PC-9 (cell line): ENCODE measurements at regions not wholly inside any gene's neighbourhood (a gene's known extent, or its start where the extent isn't known, plus 50 kb on each side); places are given as distances from the start of the nearest gene placed in this dataset.

ENCODE experiments used
- BruUV-seq: library from RNA; stranded (reverse); fragments of 400-500 nt; replicated peaks from 2 replicates; lab custom pipeline; 2021; lab: Mats Ljungman, UMichigan
- CTCF ChIA-PET: fragments of 300-600 bp; sonication (Branson Sonifier 250); formaldehyde crosslinking; loops from one replicate; lab custom pipeline; 2022; ENCODE audit warnings: antibody characterized with exemption; lab: Charles Lee
- POLR2A ChIA-PET: fragments of 300-600 bp; sonication (Branson Sonifier 250); formaldehyde crosslinking; loops from one replicate; lab custom pipeline; 2022; ENCODE audit warnings: antibody characterized with exemption; ENCODE audit not compliant: unreplicated experiment; lab: Charles Lee
- DNase-seq, 2 experiments: peaks; one replicate each; pipeline versions ENCODE4 v3.0.0 to v3.0.0-alpha.2; 2015 to 2022; ENCODE audit warnings: mixed read lengths in 1 of 2
- H2AFZ ChIP-seq: fragments of 200-600 bp; sonication (generic); 2 replicates; pipeline ENCODE4 v1.8.1; 2017; ENCODE audit warnings: antibody characterized with exemption
- H3F3A ChIP-seq: fragments of 200-600 bp; sonication (generic); 2 replicates; pipeline ENCODE4 v1.8.1; 2017; ENCODE audit warnings: antibody characterized with exemption, mild to moderate bottlenecking, low read depth; ENCODE audit not compliant: insufficient read depth
- H3K27ac ChIP-seq: fragments of 200-600 bp; sonication (generic); 2 replicates; pipeline ENCODE4 v1.6.1; 2016; ENCODE audit warnings: mixed run types
- H3K27me3 ChIP-seq: fragments of 200-600 bp; sonication (generic); 2 replicates; pipeline ENCODE4 v1.6.1; 2016; ENCODE audit warnings: low read depth, mixed run types; ENCODE audit not compliant: insufficient read depth
- H3K36me3 ChIP-seq: fragments of 200-600 bp; sonication (generic); 2 replicates; pipeline ENCODE4 v1.6.1; 2016; ENCODE audit warnings: low read depth, mixed run types
- H3K4me1 ChIP-seq: fragments of 200-600 bp; sonication (generic); replicated peaks from 2 replicates; pipeline ENCODE4 v1.6.1; 2016; ENCODE audit warnings: mixed run types; ENCODE audit not compliant: insufficient read depth
- H3K4me2 ChIP-seq: fragments of 200-600 bp; sonication (generic); 2 replicates; pipeline ENCODE4 v1.6.1; 2017; ENCODE audit warnings: mixed run types
- H3K4me3 ChIP-seq: fragments of 200-600 bp; sonication (generic); 2 replicates; pipeline ENCODE4 v1.6.1; 2016; ENCODE audit warnings: mixed run types
- H3K79me2 ChIP-seq: fragments of 200-600 bp; sonication (generic); 2 replicates; pipeline ENCODE4 v1.6.1; 2017; ENCODE audit warnings: low read depth, mixed run types
- H3K9me2 ChIP-seq: fragments of 200-600 bp; sonication (generic); 2 replicates; pipeline ENCODE4 v1.8.1; 2017; ENCODE audit warnings: mild to moderate bottlenecking; ENCODE audit not compliant: insufficient read depth
- H3K9me3 ChIP-seq: fragments of 200-600 bp; sonication (generic); 2 replicates; pipeline ENCODE4 v1.8.1; 2016; ENCODE audit warnings: low read depth; ENCODE audit not compliant: insufficient read depth
- H4K20me1 ChIP-seq: fragments of 200-600 bp; sonication (generic); 2 replicates; pipeline ENCODE4 v1.8.1; 2017; ENCODE audit not compliant: insufficient read depth
- EZH2 ChIP-seq: fragments of 200-600 bp; sonication (generic); IDR thresholded peaks from 2 replicates; pipeline ENCODE4 v1.8.0; 2017; ENCODE audit warnings: antibody characterized with exemption, low read depth
- intact Hi-C: fragments of 100-400 bp; cut with micrococcal nuclease; formaldehyde crosslinking; loops from one replicate; pipeline ENCODE4 v1.10.0; 2022; ENCODE audit not compliant: unreplicated experiment
- TF ChIP-seq, protein P1 (sequence below): fragments of 200-600 bp; sonication (generic); conservative IDR thresholded peaks from 2 replicates; pipeline ENCODE4 v1.6.1; 2017; ENCODE audit warnings: mixed run types, antibody characterized with exemption, mild to moderate bottlenecking, moderate library complexity

DNA sequence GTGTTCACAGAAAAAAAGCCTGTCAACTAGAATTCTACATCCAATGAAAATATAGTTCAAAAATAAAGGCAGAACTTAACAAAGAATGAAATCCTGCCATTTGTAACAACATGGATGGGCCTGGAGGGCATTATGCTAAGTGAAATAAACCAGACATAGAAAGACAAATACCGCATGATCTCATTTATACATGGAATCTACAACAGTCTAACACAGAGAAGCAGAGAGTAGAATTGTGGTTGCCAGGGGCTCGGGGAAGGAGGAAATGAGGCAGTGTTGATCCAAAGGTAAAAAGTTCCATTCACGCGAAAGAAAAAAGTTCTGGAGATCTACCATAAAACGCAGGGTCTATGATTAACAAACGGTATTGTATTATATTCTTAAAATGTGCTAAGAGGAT lies 282.6 kb downstream of the MRPL39 start:
- POLR2A ChIA-PET = no interaction called here
- Histone ChIP-seq H4K20me1 (no peaks in the 10 kb centered on the region), H3K4me2 (no peak overlapping the region), H3K27ac (no peak overlapping the region), H3K9me2 (no peaks in the 10 kb centered on the region), H3K9me3 (no peaks in the 10 kb centered on the region), H2AFZ (no peak overlapping the region), H3K79me2 (no peaks in the 10 kb centered on the region), H3K4me1 (no peaks in the 10 kb centered on the region), H3K4me3 (no peak overlapping the region), H3K36me3 (no peaks in the 10 kb centered on the region), H3F3A (no peaks in the 10 kb centered on the region), H3K27me3 (no peaks in the 10 kb centered on the region)
- intact Hi-C loops = no loop called here
- CTCF ChIA-PET = no interaction called here
- no TSS peak for BruUV-seq
- TF ChIP-seq, protein P1, sequence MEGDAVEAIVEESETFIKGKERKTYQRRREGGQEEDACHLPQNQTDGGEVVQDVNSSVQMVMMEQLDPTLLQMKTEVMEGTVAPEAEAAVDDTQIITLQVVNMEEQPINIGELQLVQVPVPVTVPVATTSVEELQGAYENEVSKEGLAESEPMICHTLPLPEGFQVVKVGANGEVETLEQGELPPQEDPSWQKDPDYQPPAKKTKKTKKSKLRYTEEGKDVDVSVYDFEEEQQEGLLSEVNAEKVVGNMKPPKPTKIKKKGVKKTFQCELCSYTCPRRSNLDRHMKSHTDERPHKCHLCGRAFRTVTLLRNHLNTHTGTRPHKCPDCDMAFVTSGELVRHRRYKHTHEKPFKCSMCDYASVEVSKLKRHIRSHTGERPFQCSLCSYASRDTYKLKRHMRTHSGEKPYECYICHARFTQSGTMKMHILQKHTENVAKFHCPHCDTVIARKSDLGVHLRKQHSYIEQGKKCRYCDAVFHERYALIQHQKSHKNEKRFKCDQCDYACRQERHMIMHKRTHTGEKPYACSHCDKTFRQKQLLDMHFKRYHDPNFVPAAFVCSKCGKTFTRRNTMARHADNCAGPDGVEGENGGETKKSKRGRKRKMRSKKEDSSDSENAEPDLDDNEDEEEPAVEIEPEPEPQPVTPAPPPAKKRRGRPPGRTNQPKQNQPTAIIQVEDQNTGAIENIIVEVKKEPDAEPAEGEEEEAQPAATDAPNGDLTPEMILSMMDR = no peak
- no peak for TF ChIP-seq EZH2
- no peak for DNase-seq

DNA sequence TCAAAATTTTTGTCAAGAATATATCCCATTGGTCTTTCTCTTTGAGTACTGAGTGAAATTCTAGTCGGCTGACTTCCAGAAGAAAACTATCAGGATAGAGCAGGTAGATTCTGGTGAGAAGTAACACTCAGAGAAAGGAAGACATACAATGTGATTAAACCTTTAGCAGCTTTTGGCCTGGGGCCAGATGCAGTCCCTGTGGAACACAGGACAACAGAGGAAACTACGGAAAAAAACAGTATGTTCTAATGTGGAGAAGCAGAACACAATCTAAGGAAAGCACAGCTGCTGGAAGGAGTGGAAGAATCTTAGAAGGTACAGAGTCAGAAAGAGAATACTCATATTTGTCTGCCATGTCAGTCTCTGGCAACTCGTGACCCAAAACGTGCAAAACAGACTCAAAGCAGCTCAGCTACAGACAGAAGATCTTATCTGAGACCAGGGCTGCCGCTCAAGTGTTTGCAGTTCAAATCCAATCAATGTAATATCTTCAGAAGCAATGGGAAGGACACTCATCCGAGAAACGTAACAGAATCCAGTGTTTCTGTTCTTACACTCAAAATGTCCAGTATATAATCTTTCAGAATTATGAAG lies 283.8 kb downstream of the MRPL39 start:
- TF ChIP-seq, protein P1 = no peak
- TF ChIP-seq EZH2 = no peak
- ChIA-PET POLR2A (no interaction called here), CTCF (no interaction called here)
- H3K36me3 ChIP-seq = no peaks in the 10 kb centered on the region
- no peaks in the 10 kb centered on the region for H3K27me3 ChIP-seq
- H3K9me2 ChIP-seq = no peaks in the 10 kb centered on the region
- no peak overlapping the region for H3K4me3 ChIP-seq
- no peaks in the 10 kb centered on the region for H4K20me1 ChIP-seq
- H3K4me2 ChIP-seq = no peak overlapping the region
- no TSS peak for BruUV-seq
- H3K79me2 ChIP-seq = no peaks in the 10 kb centered on the region
- H3K27ac ChIP-seq = no peak overlapping the region
- intact Hi-C loops = no loop called here
- H2AFZ ChIP-seq = no peak overlapping the region
- H3F3A ChIP-seq = no peaks in the 10 kb centered on the region
- no peaks in the 10 kb centered on the region for H3K4me1 ChIP-seq
- H3K9me3 ChIP-seq = no peaks in the 10 kb centered on the region
- DNase-seq = no peak

DNA sequence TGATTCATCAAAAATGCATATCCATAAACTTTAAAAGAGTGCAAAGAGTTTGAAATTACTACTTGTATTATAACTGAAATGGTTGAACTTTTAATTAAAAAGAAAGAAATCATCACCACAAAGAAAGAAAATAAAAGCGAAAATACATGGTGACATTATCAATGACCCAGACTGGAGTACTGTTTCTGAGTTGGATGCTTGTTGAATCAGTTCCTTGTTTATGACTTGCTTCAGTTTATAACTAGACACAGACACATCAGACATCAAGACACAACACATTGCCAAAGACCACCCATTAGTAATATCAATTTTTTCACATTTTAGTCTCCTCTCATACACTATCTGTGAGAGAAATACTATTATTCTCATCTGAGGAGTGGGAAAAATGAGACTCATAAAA lies 293.0 kb downstream of the MRPL39 start:
- intact Hi-C loops = no loop called here
- no peaks in the 10 kb centered on the region for H3K79me2 ChIP-seq
- ChIA-PET CTCF (no interaction called here), POLR2A (no interaction called here)
- no TSS peak for BruUV-seq
- H2AFZ ChIP-seq = no peak overlapping the region
- H3F3A ChIP-seq = no peaks in the 10 kb centered on the region
- no peaks in the 10 kb centered on the region for H4K20me1 ChIP-seq
- no peak overlapping the region for H3K27ac ChIP-seq
- TF ChIP-seq, protein P1 = no peak
- TF ChIP-seq EZH2 = no peak
- no peaks in the 10 kb centered on the region for H3K36me3 ChIP-seq
- no peak for DNase-seq
- H3K4me2 ChIP-seq = no peak overlapping the region
- no peaks in the 10 kb centered on the region for H3K27me3 ChIP-seq
- H3K4me1 ChIP-seq = no peaks in the 10 kb centered on the region
- no peaks in the 10 kb centered on the region for H3K9me3 ChIP-seq
- H3K4me3 ChIP-seq = no peak overlapping the region
- H3K9me2 ChIP-seq = no peaks in the 10 kb centered on the region
